NCI-H1048 (cell line): ENCODE measurements at regions not wholly inside any gene's neighbourhood (a gene's known extent, or its start where the extent isn't known, plus 50 kb on each side); places are given as distances from the start of the nearest gene placed in this dataset.
"Not testable (repeated sequence)": the region's sequence is repeated elsewhere in the genome, so short reads cannot be mapped to it uniquely, and the experiment has no call there.

Experiments
- DNase-seq: peaks from one replicate; lab custom pipeline; 2025; lab: John Stamatoyannopoulos, UW

DNA sequence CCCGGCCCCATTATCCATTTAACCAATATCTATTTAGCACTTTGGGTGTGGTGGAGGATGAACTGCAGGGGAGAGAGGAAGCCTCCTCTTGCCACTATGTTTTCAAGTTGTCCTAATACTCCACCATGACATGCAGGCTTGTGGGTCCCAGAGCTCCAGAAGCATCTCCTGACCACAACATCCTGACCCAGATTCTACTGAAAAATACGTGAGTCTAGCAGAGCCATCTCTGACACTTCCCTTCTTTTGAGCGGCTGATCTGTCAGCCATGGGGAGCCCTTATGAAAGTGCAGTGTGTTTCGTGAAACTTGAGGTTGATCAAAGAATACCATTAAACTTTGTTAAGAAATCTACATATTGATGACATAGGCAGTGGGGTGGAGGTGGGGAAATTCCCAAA is 126.6 kb downstream of the UNC93B1 start:
- DNase-seq: not testable (repeated sequence)

DNA sequence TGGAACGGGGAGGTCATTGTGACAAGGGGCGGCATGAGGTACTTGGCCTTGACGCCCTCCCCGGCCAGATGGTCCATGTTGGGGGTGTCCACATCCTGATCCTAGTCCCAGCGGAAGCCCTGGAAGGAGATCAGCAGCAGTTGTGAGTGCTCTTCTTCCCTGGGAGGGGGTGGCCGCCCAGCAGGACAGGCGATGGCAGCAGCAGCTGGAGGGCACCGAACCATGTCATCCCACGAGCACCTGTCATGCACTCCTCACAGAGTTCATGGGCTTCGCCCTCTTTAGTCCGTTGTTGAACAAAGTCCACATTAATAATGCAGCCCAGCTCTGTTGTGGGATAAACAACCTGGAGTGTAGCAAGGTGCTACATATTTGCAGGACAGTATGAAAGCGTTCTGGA is 130.7 kb downstream of the UNC93B1 start:
- DNase-seq: not testable (repeated sequence)

DNA sequence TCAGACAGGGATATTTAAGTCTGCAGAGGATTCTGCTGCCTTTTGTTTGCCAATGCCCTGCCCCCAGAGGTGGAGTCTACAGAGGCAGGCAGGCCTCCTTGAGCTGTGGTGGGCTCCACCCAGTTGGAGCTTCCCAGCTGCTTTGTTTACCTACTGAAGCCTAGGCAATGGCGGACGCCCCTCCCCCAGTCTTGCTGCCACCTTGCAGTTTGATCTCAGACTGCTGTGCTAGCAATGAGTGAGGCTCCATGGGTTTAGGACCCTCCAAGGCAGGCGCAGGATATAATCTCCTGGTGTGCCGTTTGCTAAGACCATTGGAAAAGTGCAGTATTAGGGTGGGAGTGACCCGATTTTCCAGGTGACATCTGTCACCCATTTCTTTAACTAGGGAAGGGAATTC is 132.7 kb downstream of the UNC93B1 start:
- DNase-seq: not testable (repeated sequence)

DNA sequence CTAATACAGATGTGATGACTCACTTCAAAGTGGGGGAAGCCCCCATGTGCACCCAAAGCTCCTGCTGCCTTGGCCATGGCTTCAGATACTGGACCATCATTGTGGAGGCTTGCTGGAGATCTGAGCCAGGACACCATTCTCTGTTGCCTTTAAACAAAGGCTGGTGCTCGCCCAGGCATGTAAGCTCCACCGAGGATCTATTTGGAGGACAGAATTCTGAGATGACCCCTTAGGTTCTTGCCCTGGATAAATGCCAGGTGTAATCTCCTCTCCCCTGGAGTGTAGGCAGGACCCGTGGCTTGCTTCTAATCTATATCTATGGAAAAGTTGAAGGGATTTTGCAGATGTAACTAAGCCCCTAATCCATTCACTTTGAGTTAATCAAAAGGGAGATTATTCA is 141.0 kb downstream of the UNC93B1 start:
- not testable (repeated sequence) for DNase-seq

DNA sequence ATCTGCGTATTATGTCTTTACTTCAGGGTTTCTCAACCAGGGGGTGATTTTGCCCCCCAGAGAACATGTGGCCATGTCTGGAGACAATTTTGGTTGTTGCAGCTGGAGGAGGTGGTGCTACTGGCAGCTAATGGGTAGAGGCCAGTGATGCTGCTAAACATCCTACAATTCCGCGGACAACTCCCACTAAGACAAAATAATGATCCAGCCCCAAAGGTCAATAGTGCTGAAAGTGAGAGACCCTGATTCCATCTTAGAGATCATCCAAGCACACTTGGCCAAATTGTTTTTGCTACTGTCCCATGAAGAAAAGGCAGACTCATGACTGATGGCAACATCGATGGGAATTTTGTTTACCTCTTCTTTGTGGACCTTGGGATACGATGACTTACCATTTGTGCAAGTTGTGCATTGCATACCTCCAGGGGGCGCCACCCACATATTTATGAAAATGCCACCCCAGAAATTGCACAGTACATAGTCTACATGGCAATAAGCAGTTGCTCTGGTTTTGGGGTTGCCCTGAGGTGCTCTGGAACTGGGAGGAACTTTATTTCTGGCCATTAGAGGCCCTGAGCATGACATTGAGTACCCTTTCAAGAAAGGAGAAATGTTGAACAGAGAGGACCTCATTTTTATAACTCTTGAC is 144.3 kb downstream of the UNC93B1 start:
- DNase-seq: not testable (repeated sequence)

DNA sequence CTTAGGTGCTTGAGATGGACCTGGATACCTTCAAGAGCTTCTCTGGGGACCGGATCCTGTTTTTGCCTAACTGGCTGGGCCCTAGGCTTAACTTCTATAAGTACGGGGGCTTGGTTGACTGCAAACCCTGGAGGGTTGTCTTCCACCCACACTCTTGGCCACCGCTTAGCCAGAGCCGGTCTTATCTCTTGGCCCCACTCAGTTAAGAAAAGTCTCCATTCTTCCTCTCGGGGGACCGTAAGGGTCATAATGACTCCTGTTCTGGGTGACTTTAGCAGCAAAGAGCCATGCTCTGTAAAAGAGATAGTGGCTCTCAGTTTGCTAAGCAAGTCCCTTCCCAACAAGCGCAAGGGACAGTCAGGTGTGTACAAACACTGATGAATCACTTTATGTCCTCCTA is 153.2 kb downstream of the UNC93B1 start:
- DNase-seq: not testable (repeated sequence)

DNA sequence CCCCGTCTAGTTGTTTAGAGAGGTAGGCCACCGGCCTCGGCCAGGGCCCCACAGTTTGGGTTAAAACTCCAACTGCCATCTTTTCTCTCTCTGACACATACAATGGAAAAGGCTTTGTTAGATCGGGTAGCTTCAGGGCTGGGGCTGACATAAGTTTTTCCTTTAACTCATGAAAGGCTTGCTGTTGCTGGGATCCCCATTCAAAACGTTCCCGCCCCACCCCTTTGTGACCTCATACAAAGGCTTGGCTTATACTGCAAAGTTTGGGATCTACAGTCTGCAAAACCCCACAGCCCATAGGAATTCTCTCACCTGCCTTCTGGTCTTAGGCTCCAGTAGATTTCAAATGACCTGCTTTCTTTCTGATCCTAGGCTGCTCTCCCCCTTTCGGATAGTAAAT is 154.1 kb downstream of the UNC93B1 start:
- not testable (repeated sequence) for DNase-seq

DNA sequence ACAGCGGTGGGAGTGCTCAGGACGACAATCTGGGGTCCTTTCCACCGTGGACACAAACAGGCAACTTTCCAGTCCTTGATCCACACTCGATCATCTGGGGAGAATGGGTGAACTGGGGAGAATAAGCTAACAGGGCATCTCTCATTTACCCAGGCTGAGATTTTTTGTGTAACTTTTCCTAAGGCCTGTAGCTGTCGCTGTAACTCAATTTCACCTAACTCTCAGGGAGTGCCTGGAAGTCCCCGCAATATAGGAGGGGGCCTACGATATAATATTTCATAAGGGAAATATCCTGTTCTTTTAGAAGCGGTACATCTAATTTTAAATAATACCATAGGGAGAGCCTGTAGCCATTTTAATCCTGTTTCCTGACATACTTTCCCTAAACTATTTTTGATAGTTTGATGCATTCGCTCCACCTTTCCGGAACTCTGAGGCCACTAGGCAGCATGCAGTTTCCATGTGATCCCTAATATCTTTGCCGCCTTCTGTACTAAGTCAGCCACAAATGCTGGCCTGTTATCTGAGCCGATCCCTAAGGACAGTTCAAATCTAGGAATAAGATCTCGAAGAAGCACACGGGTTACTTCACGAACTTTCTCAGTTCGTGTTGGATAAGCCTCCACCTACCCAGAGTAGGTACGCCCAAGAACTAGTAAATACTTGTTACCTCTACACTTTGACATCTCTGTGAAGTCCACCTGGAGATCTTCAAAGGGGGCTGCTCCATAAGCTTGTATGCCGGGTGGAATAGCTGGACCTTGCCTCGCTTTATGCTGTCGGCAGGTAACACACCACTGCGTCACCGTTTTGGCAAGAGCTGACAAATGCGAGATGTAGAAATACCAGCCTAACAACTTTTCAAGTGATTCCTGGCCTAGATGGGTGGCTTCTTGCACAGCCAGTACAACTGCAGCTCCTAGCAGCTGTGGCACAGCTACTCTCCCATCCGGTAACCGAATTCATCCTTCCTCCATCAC is 155.7 kb downstream of the UNC93B1 start:
- DNase-seq: not testable (repeated sequence)

DNA sequence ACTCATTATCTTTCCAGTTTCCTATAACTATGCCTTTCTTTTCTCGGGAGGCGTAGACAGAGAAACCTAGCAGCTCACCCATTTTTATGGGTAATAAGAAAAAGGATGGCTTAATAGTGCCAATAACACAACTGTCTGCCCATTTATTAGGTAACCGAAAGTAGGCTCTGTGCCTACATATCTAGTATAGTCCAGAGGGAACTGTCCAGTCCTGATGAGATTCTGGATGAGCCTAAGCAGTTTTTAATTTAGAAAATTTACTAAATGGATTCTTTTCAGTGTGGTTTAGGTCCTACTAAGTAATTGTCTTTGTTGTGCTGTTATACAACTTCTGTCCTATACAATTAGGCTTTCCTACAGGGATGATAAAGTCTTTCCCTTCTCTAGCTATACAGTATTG is 157.6 kb downstream of the UNC93B1 start:
- not testable (repeated sequence) for DNase-seq

DNA sequence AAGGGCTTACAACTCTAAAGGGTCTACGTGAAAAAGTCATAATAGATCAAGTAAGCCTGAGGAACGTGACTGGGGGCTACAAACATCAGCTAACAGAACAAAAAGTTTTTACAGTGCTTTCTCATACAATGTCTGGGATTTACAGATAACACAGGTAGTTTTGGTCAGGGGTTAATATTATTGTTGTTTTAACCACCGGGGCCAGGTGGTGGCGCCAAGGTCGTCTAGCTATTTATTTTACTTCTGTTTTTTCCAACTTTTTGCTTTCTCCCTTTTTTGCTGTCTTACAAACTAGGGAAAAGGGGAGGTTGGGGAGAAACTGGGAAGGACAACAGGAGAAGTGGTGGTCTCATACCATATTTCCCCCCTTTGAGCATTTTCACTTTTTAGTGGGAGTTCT is 158.6 kb downstream of the UNC93B1 start:
- not testable (repeated sequence) for DNase-seq

DNA sequence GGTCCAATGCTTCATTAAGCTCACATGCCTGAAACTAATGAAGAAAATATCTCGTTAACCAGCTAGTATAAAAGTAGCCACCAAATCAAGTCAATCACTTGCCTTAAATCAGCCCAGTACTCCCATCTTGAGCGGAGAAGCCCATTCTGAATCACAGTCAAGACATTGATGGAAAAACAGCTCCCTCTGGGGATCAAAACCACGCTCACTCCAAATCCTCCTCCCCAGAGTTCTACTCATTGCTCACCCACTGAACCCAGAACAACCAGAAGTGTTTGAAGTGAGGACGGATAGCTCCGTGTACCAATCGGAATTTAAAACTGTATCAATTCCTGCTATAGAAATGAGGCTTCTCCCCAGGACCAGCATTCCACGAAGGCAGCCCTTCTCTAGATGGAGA is 163.3 kb downstream of the UNC93B1 start:
- DNase-seq: not testable (repeated sequence)

DNA sequence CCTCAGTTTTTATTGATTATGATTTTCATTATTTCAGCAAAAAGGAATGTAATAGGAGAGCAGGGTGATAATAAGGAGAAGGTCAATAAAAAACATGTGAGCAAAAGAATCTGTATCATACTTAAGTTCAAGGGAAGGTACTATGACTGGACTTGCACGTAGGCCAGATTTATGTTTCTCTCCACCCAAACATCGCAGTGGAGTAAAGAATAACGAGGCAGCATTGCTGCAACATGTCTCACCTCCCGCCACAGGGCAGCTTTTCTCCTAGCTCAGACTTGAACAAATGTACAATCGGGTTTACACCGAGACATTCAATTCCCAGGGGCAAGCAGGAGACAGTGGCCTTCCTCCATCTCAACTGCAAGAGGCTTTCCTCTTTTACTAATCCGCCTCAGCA is 155.7 kb upstream of the ALDH3B2 start:
- not testable (repeated sequence) for DNase-seq

DNA sequence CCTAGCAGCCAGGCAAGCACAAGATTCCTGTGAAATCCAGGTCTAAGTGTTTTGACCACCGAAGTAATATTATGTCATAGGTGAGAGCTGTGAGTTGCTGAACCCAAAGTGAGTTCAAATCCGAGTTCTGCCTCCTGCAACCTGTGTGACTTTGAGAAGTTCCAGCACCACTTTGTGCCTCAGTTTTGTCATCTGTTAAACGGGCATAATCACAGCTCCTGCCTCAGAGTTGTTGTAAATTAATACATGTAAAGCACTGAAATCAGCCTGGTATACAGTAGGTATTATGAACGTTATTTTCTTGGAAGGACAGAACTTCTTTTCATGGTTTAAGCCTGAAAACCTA is 152.5 kb upstream of the ALDH3B2 start:
- DNase-seq: not testable (repeated sequence)

DNA sequence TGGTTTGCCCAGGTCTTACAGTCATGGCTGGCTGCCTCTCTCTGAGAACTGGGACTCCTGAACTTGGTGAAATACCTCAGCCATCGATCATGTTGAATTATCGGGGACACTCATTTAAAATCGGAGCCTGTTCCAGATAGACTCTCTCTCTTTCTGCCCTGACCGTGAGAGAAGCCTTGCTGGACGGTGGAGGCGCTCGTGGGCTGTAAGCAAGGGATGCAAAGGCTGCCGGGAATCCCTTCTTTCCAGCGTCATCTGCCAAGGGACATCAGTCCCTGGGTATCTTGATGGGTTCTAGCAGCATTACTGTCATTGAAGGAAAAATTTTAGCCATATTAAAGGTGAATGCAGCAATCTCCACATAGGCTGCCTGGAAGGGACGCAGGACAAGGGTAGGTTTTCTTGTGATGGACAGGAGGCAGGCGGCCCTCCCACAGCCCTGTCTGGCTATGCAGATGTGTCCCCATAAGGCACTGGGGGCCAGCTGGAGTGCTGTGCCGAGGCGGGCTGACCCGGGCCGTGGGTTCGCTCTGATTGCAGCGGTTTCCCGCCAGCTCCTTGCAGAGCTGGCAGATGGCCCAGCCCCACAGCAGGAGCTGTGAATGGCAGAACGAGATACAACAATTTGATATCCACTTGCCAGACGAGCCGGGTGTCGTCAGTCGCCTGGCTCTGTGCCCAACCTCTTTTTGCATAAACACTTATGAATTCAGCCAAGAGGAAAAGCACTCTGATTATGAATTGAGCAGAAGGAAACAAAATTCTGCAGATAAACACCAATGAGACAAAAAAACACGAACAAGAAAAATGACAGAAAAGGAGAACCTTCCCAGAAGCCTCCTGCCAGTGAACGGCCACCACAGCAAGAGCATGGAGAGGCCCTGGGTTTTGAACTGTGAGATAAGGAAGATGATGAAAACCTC is 151.9 kb upstream of the ALDH3B2 start:
- not testable (repeated sequence) for DNase-seq

DNA sequence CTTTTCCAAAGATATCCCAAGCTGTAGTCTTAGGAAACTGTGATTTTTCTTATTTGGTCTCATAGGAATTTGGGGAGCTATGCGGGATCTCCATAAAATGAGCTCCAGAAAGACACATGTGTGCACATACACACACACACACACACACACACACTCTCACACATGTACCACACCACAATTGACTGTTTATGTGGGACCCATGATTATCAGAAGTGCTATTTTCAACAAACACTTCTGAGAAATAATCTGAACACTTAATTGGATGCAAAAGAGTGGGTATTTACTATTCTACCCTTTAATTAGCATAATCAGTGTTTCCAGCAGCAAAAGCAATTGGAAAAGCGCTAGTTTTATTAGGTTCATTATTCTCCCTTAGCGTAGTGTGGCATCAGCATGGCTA is 150.4 kb upstream of the ALDH3B2 start:
- DNase-seq: not testable (repeated sequence)

DNA sequence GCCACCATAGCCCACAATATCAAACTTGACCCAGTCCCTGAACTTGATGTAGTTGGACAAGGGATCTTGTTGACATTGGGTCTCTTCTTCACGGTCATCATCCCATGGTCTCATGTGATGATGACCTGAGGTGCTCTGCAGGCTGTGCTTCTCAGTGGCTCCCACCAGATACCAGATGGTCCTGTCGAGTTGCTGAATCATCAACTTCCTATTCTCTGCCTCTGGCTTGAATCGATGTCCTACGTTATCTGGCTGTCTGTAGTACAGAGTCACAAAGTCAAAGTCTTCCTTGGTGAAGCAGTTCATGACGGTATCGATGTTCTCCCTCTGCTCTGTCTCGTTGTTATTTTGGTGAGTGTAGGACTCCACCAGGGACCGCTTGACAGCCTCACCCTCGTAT is 145.7 kb upstream of the ALDH3B2 start:
- DNase-seq: no peak

DNA sequence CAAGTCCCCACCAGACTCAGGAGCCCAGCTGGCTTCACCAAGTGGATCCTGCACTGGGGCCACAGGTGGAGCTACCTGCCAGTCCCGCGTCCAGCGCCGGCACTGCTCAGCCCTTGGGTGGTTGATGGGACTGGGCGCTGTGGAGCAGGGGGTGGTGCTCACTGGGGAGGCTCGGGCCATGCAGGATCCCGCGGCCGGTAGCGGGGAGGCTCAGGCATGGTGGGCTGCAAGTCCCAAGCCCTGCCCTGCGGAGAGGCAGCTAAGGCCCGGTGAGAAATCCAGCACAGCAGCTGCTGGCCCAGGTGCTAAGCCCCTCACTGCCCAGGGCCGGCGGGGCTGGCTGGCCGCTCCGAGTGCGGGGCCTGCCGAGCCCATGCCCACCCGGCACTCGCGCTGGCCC is 143.1 kb upstream of the ALDH3B2 start:
- DNase-seq: not testable (repeated sequence)

DNA sequence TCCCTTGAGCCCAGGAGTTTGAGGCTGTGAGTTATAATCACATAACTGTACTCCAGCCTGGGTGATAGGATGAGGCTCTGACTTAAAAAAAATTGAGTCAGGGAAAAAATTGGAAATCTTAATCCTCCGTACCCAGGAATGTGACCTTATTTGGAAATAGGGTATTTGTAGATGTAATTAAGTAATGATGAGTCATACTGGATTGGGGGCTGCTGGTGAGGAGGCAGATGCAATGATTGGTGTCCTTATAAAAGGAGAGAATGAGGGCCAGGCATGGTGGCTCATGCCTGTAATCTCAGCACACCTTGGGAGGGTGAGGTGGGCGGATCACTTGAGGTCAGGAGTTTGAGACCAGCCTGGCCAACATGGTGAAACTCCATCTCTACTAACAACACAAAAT is 134.9 kb upstream of the ALDH3B2 start:
- not testable (repeated sequence) for DNase-seq

DNA sequence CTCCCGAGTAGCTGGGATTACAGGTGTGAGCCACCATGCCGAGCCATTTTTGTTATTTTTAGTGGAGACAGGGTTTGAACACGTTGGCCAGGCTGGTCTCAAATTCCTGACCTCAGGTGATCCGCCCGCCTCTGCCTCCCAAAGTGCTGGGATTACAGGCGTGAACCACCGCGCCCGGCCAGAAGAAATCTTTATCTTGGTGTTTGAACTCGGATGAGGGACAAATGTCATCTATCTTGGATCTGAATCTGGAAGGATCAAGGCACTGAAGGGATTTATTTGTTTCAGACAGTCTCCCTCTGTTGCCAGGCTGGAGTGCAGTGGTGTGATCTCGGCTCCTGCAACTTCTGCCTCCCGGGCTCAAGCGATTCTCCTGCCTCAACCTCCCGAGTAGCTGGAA is 133.5 kb upstream of the ALDH3B2 start:
- not testable (repeated sequence) for DNase-seq

DNA sequence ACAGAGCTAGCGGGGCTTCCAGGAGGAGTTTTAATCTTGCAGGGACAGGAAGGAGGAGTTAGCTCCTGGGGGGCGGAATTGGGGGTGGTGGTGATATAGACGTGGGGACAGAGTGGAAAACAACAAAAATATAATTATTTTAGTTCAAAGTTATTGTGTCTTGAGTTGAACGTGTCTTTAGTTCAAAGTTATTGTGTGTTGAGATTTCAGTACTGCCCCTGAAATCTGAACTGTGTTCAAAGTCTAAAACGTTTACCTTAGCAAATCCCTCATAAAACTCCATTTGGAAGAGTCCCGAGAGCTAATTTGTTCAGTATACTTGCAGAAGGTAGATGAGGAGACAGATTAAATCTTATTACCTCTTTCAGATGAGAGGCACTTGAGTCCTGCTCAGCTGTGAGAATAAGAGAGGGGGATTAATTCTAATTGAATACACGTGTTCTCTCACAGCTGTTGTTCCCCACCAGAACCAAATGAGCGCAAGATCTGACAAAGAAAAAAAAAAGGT is 132.4 kb upstream of the ALDH3B2 start:
- not testable (repeated sequence) for DNase-seq

DNA sequence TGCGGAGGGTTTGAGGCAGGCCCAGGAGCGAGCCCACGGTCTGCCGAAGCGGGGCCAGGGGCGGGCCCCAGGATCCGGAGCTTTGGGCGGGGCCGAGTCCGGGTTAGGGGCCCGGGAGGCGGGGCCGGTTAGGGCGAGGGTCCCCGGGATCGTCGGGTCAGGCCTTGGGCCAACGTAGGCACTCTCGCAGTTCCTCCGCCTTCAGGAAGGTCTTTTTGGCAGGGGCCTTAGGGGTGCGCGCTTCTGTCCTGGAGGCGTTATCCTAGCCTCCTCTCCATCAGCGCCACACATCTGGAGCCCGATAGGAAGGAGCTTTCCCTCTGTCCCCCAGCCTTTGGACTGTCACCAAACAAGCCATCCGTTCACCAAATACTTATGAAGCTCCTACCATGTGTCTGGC is 131.8 kb upstream of the ALDH3B2 start:
- DNase-seq: not testable (repeated sequence)
